GM12891 (cell line): ENCODE measurements at regions not wholly inside any gene's neighbourhood (a gene's known extent, or its start where the extent isn't known, plus 50 kb on each side); places are given as distances from the start of the nearest gene placed in this dataset.

Experiments used
- POLR2AphosphoS5 ChIP-seq: IDR thresholded peaks from 2 replicates; pipeline ENCODE4 v1.6.1; 2011; ENCODE audit warnings: low read depth, low read length, control low read depth
- SPI1 ChIP-seq: IDR thresholded peaks from 2 replicates; pipeline ENCODE4 v1.6.1; 2011; ENCODE audit warnings: low read depth, low read length, control low read depth
- TAF1 ChIP-seq: IDR thresholded peaks from 2 replicates; pipeline ENCODE4 v1.6.1; 2011; ENCODE audit warnings: low read depth, low read length, control low read depth

GRCh38 chr6:130529569-130530149 is 163.8 kb downstream of the TMEM200A start:
- TF ChIP-seq SPI1 = no peak
- TF ChIP-seq TAF1 = no peak
- no peak for TF ChIP-seq POLR2AphosphoS5
